Neural progenitor cell (in vitro differentiated cells): ENCODE measurements at regions not wholly inside any gene's neighbourhood (a gene's known extent, or its start where the extent isn't known, plus 50 kb on each side); places are given as distances from the start of the nearest gene placed in this dataset.

ENCODE experiments used
- EZH2 ChIP-seq: fragments of 200-600 bp; sonication (generic); IDR thresholded peaks from 2 replicates; pipeline ENCODE4 v1.6.1; 2017; ENCODE audit warnings: antibody characterized with exemption, mild to moderate bottlenecking, moderate library complexity
- EZH2phosphoT487 ChIP-seq: fragments of 200-600 bp; sonication (generic); IDR thresholded peaks from 2 replicates; pipeline ENCODE4 v1.6.1; 2017; ENCODE audit warnings: antibody characterized with exemption
- TF ChIP-seq, protein P1 (sequence below): fragments of 200-600 bp; sonication (generic); IDR thresholded peaks from 2 replicates; pipeline ENCODE4 v1.5.1; 2017; ENCODE audit warnings: antibody characterized with exemption, mild to moderate bottlenecking

DNA sequence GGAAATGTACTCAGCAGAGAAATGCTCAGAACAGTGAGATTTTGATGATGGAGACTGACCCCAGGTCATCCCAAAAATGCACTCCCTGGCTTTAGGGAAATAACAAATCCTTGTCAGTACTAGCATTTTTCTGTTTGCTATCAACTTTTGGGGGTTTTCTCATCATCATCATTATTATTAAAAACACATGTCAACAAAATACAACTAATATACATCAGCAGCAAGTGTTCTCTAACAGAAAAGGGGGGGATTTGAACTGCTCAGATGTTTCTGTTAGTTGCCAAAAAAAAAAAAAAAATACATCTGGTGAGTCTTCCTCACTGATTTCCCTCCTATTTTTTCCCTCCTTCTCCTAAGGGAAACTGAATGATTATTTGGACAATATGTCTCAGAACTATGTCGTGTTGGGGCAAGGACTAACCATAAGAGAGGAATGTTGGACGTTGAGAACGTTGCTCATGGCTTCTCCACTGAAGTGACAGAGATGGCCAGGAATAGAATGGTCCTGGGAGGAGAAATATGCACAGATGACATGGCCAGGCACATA, 230.0 kb upstream of the MCTP2 start:
- TF ChIP-seq, protein P1, sequence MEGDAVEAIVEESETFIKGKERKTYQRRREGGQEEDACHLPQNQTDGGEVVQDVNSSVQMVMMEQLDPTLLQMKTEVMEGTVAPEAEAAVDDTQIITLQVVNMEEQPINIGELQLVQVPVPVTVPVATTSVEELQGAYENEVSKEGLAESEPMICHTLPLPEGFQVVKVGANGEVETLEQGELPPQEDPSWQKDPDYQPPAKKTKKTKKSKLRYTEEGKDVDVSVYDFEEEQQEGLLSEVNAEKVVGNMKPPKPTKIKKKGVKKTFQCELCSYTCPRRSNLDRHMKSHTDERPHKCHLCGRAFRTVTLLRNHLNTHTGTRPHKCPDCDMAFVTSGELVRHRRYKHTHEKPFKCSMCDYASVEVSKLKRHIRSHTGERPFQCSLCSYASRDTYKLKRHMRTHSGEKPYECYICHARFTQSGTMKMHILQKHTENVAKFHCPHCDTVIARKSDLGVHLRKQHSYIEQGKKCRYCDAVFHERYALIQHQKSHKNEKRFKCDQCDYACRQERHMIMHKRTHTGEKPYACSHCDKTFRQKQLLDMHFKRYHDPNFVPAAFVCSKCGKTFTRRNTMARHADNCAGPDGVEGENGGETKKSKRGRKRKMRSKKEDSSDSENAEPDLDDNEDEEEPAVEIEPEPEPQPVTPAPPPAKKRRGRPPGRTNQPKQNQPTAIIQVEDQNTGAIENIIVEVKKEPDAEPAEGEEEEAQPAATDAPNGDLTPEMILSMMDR, result no peak
- TF ChIP-seq EZH2phosphoT487 (no peak), EZH2 (no peak)
